ENCODE measurements at regions not wholly inside any gene's neighbourhood (a gene's known extent, or its start where the extent isn't known, plus 50 kb on each side); places are given as distances from the start of the nearest gene placed in this dataset.

- Histone ChIP-seq H3K27ac (no peak overlapping the region), H3K9me3 (no peaks in the 10 kb centered on the region), H3K4me1 (no peaks in the 10 kb centered on the region), H3K4me3 (no peak overlapping the region), H3K27me3 (no peaks in the 10 kb centered on the region), H3K36me3 (no peaks in the 10 kb centered on the region)
- intact Hi-C loops (cut with DNase I), result no loop called here
- ATAC-seq, result no peak
- no peak for TF ChIP-seq CTCF (IDR thresholded peaks at IDR 0.05)
- DNase-seq, result no peak
Measured at GRCh38 chr9:117516676-117517632, 102.1 kb upstream of the ASTN2 start.

GRCh38 chr9:117511852-117512481 lies 97.1 kb upstream of the ASTN2 start:
- intact Hi-C loops (cut with DNase I), result no loop called here
- no peak for DNase-seq
- no peak overlapping the region for H3K4me3 ChIP-seq
- H3K27ac ChIP-seq, result no peak overlapping the region
- no peaks in the 10 kb centered on the region for H3K36me3 ChIP-seq
- no peaks in the 10 kb centered on the region for H3K9me3 ChIP-seq
- no peaks in the 10 kb centered on the region for H3K27me3 ChIP-seq
- no peaks in the 10 kb centered on the region for H3K4me1 ChIP-seq
- no peak for ATAC-seq
- TF ChIP-seq CTCF (IDR thresholded peaks at IDR 0.05), result no peak

GRCh38 chr9:117496307-117496706 lies 81.5 kb upstream of the ASTN2 start:
- Histone ChIP-seq H3K4me1 (no peaks in the 10 kb centered on the region), H3K36me3 (no peaks in the 10 kb centered on the region), H3K9me3 (no peaks in the 10 kb centered on the region), H3K4me3 (no peak overlapping the region), H3K27me3 (no peaks in the 10 kb centered on the region), H3K27ac (no peak overlapping the region)
- intact Hi-C loops (cut with DNase I), result no loop called here
- ATAC-seq, result no peak
- no peak for TF ChIP-seq CTCF (IDR thresholded peaks at IDR 0.05)
- no peak for DNase-seq

- H3K4me1 ChIP-seq, result no peaks in the 10 kb centered on the region
- H3K36me3 ChIP-seq, result no peaks in the 10 kb centered on the region
- intact Hi-C loops (cut with DNase I), result no loop called here
- no peak for TF ChIP-seq CTCF (IDR thresholded peaks at IDR 0.05)
- no peak overlapping the region for H3K4me3 ChIP-seq
- H3K9me3 ChIP-seq, result no peaks in the 10 kb centered on the region
- H3K27ac ChIP-seq, result no peak overlapping the region
- no peaks in the 10 kb centered on the region for H3K27me3 ChIP-seq
- no peak for ATAC-seq
- DNase-seq, result no peak
Measured at GRCh38 chr9:117494401-117495090, 79.7 kb upstream of the ASTN2 start.

- intact Hi-C loops (cut with DNase I), result no loop called here
- no peaks in the 10 kb centered on the region for H3K9me3 ChIP-seq
- no peaks in the 10 kb centered on the region for H3K4me1 ChIP-seq
- no peak overlapping the region for H3K4me3 ChIP-seq
- TF ChIP-seq CTCF (IDR thresholded peaks at IDR 0.05), result no peak
- DNase-seq, result no peak
- no peaks in the 10 kb centered on the region for H3K36me3 ChIP-seq
- H3K27ac ChIP-seq, result no peak overlapping the region
- no peak for ATAC-seq
- peaks cover 0 to 5% of the 10 kb centered on the region in 2 donors for H3K27me3 ChIP-seq
Measured at GRCh38 chr9:117492476-117492875, 77.6 kb upstream of the ASTN2 start.

Data from left lung (tissue), 4 donors.